ENCODE measurements at regions not wholly inside any gene's neighbourhood (a gene's known extent, or its start where the extent isn't known, plus 50 kb on each side); places are given as distances from the start of the nearest gene placed in this dataset.

- no peak for TF ChIP-seq ZZZ3 (CRISPR knock-in tag; IDR thresholded peaks at IDR 0.05; ENCODE audit: borderline replicate concordance)
- TF ChIP-seq ZNF224 (CRISPR knock-in tag; IDR thresholded peaks at IDR 0.05), result no peak
- no peak for TF ChIP-seq ZBTB40 (IDR thresholded peaks at IDR 0.05)
- no peak for TF ChIP-seq ZBTB40 (CRISPR knock-in tag; IDR thresholded peaks at IDR 0.05)
Observed at GRCh38 chr10:64175271-64175962, 654.2 kb downstream of the REEP3 start.

Data from HepG2 (cell line).